Activated CD8-positive, alpha-beta memory T cell treated with anti-CD3 and anti-CD28 coated beads, Interleukin-2, amount 10 ng/mL, durations not matched to agents 7 days and 5 days (primary cell): ENCODE measurements at regions not wholly inside any gene's neighbourhood (a gene's known extent, or its start where the extent isn't known, plus 50 kb on each side); places are given as distances from the start of the nearest gene placed in this dataset.

Experiments used
- ATAC-seq: fragments of 150-1000 bp; cut with Tn5 transposase; one replicate; pipeline ENCODE4 v1.10.0; 2021; ENCODE audit warnings: moderate library complexity
- CTCF ChIA-PET: fragments of 350-600 bp; sonication (Branson Sonifier 250); formaldehyde crosslinking; loops from one replicate; lab custom pipeline; 2021; ENCODE audit warnings: antibody characterized with exemption; lab: Charles Lee
- DNase-seq: peaks from one replicate; pipeline ENCODE4 v3.0.0-alpha.2; 2020
- H3K27ac Mint-ChIP-seq: one replicate; pipeline ENCODE4 v1.8.0; 2021; ENCODE audit warnings: mild to moderate bottlenecking, mixed read lengths
- H3K27me3 Mint-ChIP-seq: one replicate; pipeline ENCODE4 v1.8.0; 2021; ENCODE audit warnings: mixed read lengths
- H3K36me3 Mint-ChIP-seq: one replicate; pipeline ENCODE4 v1.8.0; 2021; ENCODE audit warnings: mild to moderate bottlenecking, mixed read lengths
- H3K4me1 Mint-ChIP-seq: one replicate; pipeline ENCODE4 v1.8.0; 2021; ENCODE audit warnings: mixed read lengths
- H3K4me3 Mint-ChIP-seq: one replicate; pipeline ENCODE4 v1.8.0; 2021; ENCODE audit warnings: mild to moderate bottlenecking, moderate library complexity, mixed read lengths
- H3K9me3 Mint-ChIP-seq: one replicate; pipeline ENCODE4 v1.8.0; 2022; ENCODE audit warnings: low read depth, mixed read lengths

DNA sequence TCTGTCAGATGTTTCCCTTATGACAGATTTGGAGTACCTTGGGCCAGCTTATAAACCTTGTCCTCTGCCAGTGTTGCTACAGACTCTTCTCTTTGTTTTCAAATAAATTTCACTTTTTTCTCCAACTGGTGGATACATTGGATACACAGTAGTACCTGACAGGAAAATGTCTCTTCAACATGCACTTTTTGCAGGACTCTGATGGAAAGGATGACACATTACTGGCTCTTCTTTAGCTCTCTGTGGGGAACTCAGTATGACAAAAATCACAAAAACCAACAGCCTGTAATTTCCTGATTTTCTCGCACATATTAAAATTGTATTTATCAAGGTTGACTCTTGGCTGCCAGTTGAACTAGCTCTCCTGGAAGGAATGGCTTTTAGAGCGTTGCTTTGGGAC lies 61.3 kb upstream of the GIMD1 start:
- Mint-ChIP-seq H3K27ac (no peak overlapping the region), H3K27me3 (no peaks in the 10 kb centered on the region), H3K36me3 (no peaks in the 10 kb centered on the region), H3K4me1 (no peaks in the 10 kb centered on the region), H3K4me3 (no peak overlapping the region), H3K9me3 (no peaks in the 10 kb centered on the region)
- no peak for DNase-seq
- no peak for ATAC-seq
- CTCF ChIA-PET, result no interaction called here

DNA sequence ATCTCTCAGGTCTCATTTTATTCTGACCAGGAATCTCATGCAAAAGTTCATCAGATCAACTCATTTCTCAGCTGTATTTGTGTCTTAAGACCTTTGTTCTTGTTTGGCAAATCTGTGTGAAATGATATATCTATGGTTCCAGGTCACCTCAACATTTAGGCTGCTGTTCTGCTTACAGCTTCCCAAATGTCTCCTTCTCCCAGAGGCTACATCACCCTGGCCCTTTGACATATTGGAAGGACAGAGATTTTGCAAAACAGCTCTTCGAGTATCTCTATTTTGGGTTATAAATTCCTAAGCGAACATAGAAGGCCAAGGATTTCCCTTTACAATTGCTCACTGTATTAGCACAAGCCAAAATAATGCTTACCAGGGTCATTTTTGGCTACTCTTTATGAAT lies 57.5 kb upstream of the GIMD1 start:
- Mint-ChIP-seq H3K27me3 (no peaks in the 10 kb centered on the region), H3K9me3 (no peaks in the 10 kb centered on the region), H3K4me1 (no peaks in the 10 kb centered on the region), H3K27ac (no peak overlapping the region), H3K4me3 (no peak overlapping the region), H3K36me3 (no peaks in the 10 kb centered on the region)
- CTCF ChIA-PET, result no interaction called here
- ATAC-seq, result no peak
- no peak for DNase-seq

GRCh38 chr4:106425576-106425975 lies 57.0 kb upstream of the GIMD1 start:
- H3K27me3 Mint-ChIP-seq, result no peaks in the 10 kb centered on the region
- H3K9me3 Mint-ChIP-seq, result no peaks in the 10 kb centered on the region
- H3K4me1 Mint-ChIP-seq, result no peaks in the 10 kb centered on the region
- ATAC-seq, result no peak
- CTCF ChIA-PET, result no interaction called here
- no peak overlapping the region for H3K27ac Mint-ChIP-seq
- no peaks in the 10 kb centered on the region for H3K36me3 Mint-ChIP-seq
- H3K4me3 Mint-ChIP-seq, result no peak overlapping the region
- no peak for DNase-seq

- no peak for DNase-seq
- CTCF ChIA-PET, result no interaction called here
- H3K4me1 Mint-ChIP-seq, result no peaks in the 10 kb centered on the region
- no peak overlapping the region for H3K27ac Mint-ChIP-seq
- no peaks in the 10 kb centered on the region for H3K9me3 Mint-ChIP-seq
- ATAC-seq, result no peak
- H3K4me3 Mint-ChIP-seq, result no peak overlapping the region
- H3K36me3 Mint-ChIP-seq, result no peaks in the 10 kb centered on the region
- no peaks in the 10 kb centered on the region for H3K27me3 Mint-ChIP-seq
These were observed 55.8 kb upstream of the GIMD1 start for GRCh38 chr4:106424426-106424825.

DNA sequence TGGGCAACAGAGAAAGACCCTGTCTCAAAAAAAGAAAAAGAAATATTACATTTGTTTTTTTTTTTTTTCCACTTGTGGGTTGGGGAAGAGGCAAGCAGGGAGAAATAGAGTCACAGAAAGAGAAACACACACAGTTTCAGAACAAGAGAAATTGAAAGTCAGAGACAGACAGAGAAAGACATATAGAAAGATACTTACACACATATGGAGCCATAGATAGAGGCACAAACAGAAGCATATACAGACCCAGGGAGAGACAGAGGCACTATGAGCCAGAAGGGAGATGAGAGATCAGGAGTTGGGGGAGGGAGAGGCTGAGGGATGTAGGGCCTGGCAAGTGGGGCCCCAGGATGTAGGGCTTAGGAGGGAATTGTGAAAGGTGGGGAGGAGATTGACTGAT lies 55.2 kb upstream of the GIMD1 start:
- Mint-ChIP-seq H3K36me3 (no peaks in the 10 kb centered on the region), H3K9me3 (no peaks in the 10 kb centered on the region), H3K4me3 (no peak overlapping the region), H3K27me3 (no peaks in the 10 kb centered on the region), H3K4me1 (no peaks in the 10 kb centered on the region), H3K27ac (no peak overlapping the region)
- DNase-seq (no peak), ATAC-seq (no peak)
- CTCF ChIA-PET, result no interaction called here

- CTCF ChIA-PET, result no interaction called here
These were observed 54.2 kb upstream of the GIMD1 start for GRCh38 chr4:106422766-106423165.

DNA sequence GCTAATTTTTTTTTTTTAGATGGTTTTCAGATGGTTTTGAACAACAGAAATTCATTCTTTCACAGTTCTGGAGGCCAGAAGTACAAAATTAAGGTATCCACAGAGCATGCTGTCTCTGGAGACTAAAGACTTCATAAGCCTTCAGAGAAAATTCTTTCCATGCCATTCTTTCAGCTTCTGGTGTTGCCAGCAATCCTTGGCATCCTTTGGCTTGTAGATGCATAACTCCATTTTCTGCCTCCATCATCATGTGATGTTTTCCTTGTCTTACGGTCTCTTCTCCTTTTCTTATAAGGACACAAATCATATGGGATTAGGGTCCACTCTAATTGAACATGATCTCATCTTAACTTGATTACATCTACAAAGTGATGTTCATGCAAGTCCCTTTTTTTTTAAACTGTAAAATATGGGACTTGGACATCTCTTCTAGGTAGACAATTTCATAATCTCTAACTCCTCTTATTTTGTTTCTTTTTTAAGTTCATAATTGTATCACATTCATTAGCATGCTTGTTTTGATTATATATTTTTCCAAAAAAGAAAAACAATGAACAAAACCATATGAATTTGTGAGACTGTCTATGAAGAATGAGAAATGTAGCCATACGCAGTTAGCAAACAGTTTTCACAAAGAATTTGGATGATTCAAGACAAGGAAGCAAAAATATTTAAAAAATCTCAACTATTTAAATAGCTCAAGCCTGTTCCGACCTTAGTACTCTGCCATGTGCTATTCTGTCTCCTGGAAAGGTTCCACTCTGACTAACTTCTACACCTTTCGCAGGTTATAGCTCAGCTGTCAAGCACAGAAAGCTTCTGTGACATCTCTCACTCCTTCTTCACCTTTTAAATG lies 53.1 kb upstream of the GIMD1 start:
- H3K9me3 Mint-ChIP-seq, result no peaks in the 10 kb centered on the region
- no peak for ATAC-seq
- H3K27ac Mint-ChIP-seq, result no peak overlapping the region
- H3K27me3 Mint-ChIP-seq, result peaks cover 3% of the 10 kb centered on the region
- H3K4me3 Mint-ChIP-seq, result no peak overlapping the region
- CTCF ChIA-PET, result no interaction called here
- no peaks in the 10 kb centered on the region for H3K36me3 Mint-ChIP-seq
- no peak for DNase-seq
- no peaks in the 10 kb centered on the region for H3K4me1 Mint-ChIP-seq

More at GRCh38 chr4:106422766-106423165, 54.2 kb upstream of the GIMD1 start:
- Mint-ChIP-seq H3K27me3 (no peaks in the 10 kb centered on the region), H3K9me3 (no peaks in the 10 kb centered on the region), H3K4me3 (no peak overlapping the region), H3K36me3 (no peaks in the 10 kb centered on the region), H3K27ac (no peak overlapping the region), H3K4me1 (no peaks in the 10 kb centered on the region)
- DNase-seq (no peak), ATAC-seq (no peak)

- CTCF ChIA-PET, result no interaction called here
- no peaks in the 10 kb centered on the region for H3K4me1 Mint-ChIP-seq
These were observed 49.9 kb upstream of the GIMD1 start for GRCh38 chr4:106418444-106418843.

More at GRCh38 chr4:106418444-106418843, 49.9 kb upstream of the GIMD1 start:
- H3K9me3 Mint-ChIP-seq, result no peaks in the 10 kb centered on the region
- ATAC-seq, result no peak
- no peak overlapping the region for H3K4me3 Mint-ChIP-seq
- no peaks in the 10 kb centered on the region for H3K36me3 Mint-ChIP-seq
- peaks cover 3% of the 10 kb centered on the region for H3K27me3 Mint-ChIP-seq
- no peak overlapping the region for H3K27ac Mint-ChIP-seq
- no peak for DNase-seq
